Ovary (tissue), 7 donors: ENCODE measurements at regions not wholly inside any gene's neighbourhood (a gene's known extent, or its start where the extent isn't known, plus 50 kb on each side); places are given as distances from the start of the nearest gene placed in this dataset.

Experiments
- DNase-seq, 5 donors: peaks; one replicate each; pipeline ENCODE4 v3.0.0-alpha.2; 2019 to 2020
- H3K27ac ChIP-seq, 2 donors: fragments of 200-600 bp; one replicate each; pipeline versions ENCODE4 v1.5.1 to v1.8.0; 2019 to 2022
- H3K27me3 ChIP-seq: fragments of 200-600 bp; one replicate; pipeline ENCODE4 v1.8.0; 2022
- H3K36me3 ChIP-seq: fragments of 200-600 bp; sonication (generic); one replicate; pipeline ENCODE4 v1.5.1; 2019
- H3K4me1 ChIP-seq: one replicate; pipeline ENCODE4 v1.8.1; 2013; ENCODE audit warnings: mild to moderate bottlenecking, moderate library complexity; ENCODE audit not compliant: insufficient read depth
- H3K4me3 ChIP-seq: fragments of 200-600 bp; sonication (generic); one replicate; pipeline ENCODE4 v1.5.1; 2017
- H3K9me3 ChIP-seq, 2 donors: fragments of 200-600 bp in 1 of 2; sonication (generic) in 1 of 2; one replicate each; pipeline versions ENCODE4 v1.5.1 to v1.8.1; 2013 to 2019; ENCODE audit warnings: mild to moderate bottlenecking in 1 of 2, moderate library complexity in 1 of 2
- CTCF ChIP-seq, 3 donors: fragments of 450-650 bp in 2 of 3; fragments of 200-600 bp in 1 of 3; IDR thresholded peaks; one replicate each; pipeline versions ENCODE4 v1.5.1 to v1.8.0; 2016 to 2022; ENCODE audit warnings: antibody characterized with exemption in 3 of 3, mild to moderate bottlenecking in 1 of 3
- EP300 ChIP-seq: sonication (generic); formaldehyde crosslinking; IDR thresholded peaks from one replicate; pipeline ENCODE4 v1.6.1; 2017; ENCODE audit warnings: antibody characterized with exemption
- POLR2A ChIP-seq: fragments of 450-650 bp; IDR thresholded peaks from one replicate; pipeline ENCODE4 v1.6.1; 2017; ENCODE audit warnings: antibody characterized with exemption, mild to moderate bottlenecking, moderate library complexity
- WGBS, 3 donors: extraction: QIAGEN DNeasy Blood & Tissue Kit in 1 of 3; methylation state at CpG; one replicate each; pipeline versions ENCODE4 v1.1.5 to v1.1.7; 2013 to 2017; 5-methylcytosine and 5-hydroxymethylcytosine counted together
- intact Hi-C, 4 donors: fragments of 100-400 bp; cut with DNase I; formaldehyde crosslinking; loops; one replicate each; pipeline versions ENCODE4 v1.11.0 to v1.15.1; 2022 to 2023
- donor health status: DM: no; HTN: no; CAD: no; lungs with moderate emphysema.
- donor health status: DM: no; HTN: no; CAD: no.
- donor health status: Bipolar disorder and iron deficiency.
- donor health status: DM: no; HTN: no; CAD: no.
- donor health status: DM: yes; HTN: yes; CAD: no.

GRCh38 chr7:157086508-157087187, 52.1 kb upstream of the UBE3C start:
- WGBS, 3 donors, result 79 to 82% (median 81%) methylated on average over 9 of the region's 9 CpGs
- no peak for DNase-seq
- H3K9me3 ChIP-seq, result peaks cover 6% of the 10 kb centered on the region in 2 donors
- no peaks in the 10 kb centered on the region for H3K36me3 ChIP-seq
- H3K27me3 ChIP-seq, result no peaks in the 10 kb centered on the region
- H3K27ac ChIP-seq, result no peak overlapping the region
- H3K4me1 ChIP-seq, result no peaks in the 10 kb centered on the region
- H3K4me3 ChIP-seq, result no peak overlapping the region
- TF ChIP-seq CTCF (IDR thresholded peaks at IDR 0.05) (no peak), EP300 (no peak), POLR2A (no peak)
- intact Hi-C loops, result loop anchor here in 1 of 4 donors (10.0 kb wide), 1 partner anchor 502 kb away; no protein-coding TSS in a partner anchor

- intact Hi-C loops, result loop anchor here in 1 of 4 donors (10.0 kb wide), 1 partner anchor 503 kb away; no protein-coding TSS in a partner anchor
- no peak overlapping the region for H3K27ac ChIP-seq
- no peak for TF ChIP-seq CTCF (IDR thresholded peaks at IDR 0.05)
- TF ChIP-seq POLR2A, result no peak
- no peak for TF ChIP-seq EP300
- no peaks in the 10 kb centered on the region for H3K36me3 ChIP-seq
- peaks cover 6% of the 10 kb centered on the region in 2 donors for H3K9me3 ChIP-seq
- WGBS, 3 donors, result 88 to 90% (median 90%) methylated on average over 24 of the region's 24 CpGs
- H3K4me3 ChIP-seq, result no peak overlapping the region
- H3K27me3 ChIP-seq, result no peaks in the 10 kb centered on the region
- no peak for DNase-seq
- H3K4me1 ChIP-seq, result no peaks in the 10 kb centered on the region
Measured at GRCh38 chr7:157087646-157088045, 51.1 kb upstream of the UBE3C start.

DNA sequence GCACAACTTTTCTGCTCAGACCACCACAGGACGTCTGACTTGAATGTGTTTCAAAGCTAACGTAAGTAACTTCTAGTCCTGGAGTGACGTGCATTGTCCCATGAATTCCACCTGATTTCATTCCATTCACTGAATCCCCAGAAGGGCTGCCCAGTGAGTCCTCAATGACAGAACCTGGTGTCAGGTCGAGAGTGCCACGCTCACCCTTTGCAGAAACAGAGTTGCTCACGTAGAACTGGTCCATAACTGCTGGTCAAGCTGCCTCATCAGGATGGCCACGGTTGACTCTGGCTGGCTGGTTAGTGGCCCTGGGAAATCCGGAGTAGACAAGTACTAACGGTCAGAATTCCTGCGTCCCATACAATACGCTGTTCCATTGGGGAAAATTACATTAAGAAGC, 50.6 kb upstream of the UBE3C start:
- no peak overlapping the region for H3K27ac ChIP-seq
- no peak overlapping the region for H3K4me3 ChIP-seq
- 83 to 87% (median 84%) methylated on average over 11 of the region's 11 CpGs for WGBS, 3 donors
- peaks cover 6% of the 10 kb centered on the region in 2 donors for H3K9me3 ChIP-seq
- H3K27me3 ChIP-seq, result no peaks in the 10 kb centered on the region
- DNase-seq, result no peak
- no peaks in the 10 kb centered on the region for H3K36me3 ChIP-seq
- TF ChIP-seq EP300 (no peak), POLR2A (no peak), CTCF (IDR thresholded peaks at IDR 0.05) (no peak)
- intact Hi-C loops, result loop anchor here in 1 of 4 donors (10.0 kb wide), 1 partner anchor 503 kb away; no protein-coding TSS in a partner anchor
- no peaks in the 10 kb centered on the region for H3K4me1 ChIP-seq
